LHCN-M2 (cell line): ENCODE measurements at regions not wholly inside any gene's neighbourhood (a gene's known extent, or its start where the extent isn't known, plus 50 kb on each side); places are given as distances from the start of the nearest gene placed in this dataset.
"Not testable (repeated sequence)": the region's sequence is repeated elsewhere in the genome, so short reads cannot be mapped to it uniquely, and the experiment has no call there.

ENCODE experiments used
- DNase-seq: peaks from one replicate; pipeline ENCODE4 v3.0.0-alpha.2; 2012; ENCODE audit warnings: low read depth

DNA sequence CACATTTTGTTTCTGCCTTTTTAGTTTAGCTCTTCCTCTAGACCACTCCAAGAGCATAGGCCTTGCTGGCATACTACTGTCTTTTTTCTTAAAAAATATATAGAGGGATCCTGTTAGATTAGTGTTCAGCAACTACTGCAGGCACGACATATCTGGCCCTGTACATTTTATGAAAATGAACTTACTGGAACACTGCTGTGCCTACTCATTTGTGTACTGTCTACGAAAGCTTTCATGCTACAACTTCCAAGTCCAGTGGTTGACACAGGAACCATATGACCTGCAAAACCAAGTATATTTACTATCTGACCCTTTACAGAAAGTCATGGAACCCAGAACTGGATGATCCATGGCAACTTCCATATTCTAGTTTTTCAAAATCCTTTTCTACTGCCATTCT lies 66.6 kb upstream of the SPTLC3 start:
- no peak for DNase-seq

DNA sequence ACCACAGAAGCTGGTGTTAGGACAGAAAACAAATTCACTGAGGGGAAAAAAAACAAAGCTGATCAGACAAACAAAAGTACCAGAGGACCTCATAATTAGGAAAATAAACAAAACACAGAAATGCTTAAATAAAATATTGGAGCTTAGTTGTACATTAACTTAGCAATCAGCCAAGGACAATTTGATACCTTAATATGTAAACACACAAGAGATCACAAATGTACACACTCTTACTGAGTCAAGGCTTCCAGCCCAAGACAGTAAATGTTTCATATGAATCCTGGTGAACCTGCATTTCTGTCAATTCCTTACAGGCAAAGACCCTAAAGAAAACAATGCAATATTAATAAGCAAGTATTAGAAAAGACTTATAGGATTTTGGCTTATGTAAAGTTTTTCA lies 62.0 kb upstream of the SPTLC3 start:
- no peak for DNase-seq

DNA sequence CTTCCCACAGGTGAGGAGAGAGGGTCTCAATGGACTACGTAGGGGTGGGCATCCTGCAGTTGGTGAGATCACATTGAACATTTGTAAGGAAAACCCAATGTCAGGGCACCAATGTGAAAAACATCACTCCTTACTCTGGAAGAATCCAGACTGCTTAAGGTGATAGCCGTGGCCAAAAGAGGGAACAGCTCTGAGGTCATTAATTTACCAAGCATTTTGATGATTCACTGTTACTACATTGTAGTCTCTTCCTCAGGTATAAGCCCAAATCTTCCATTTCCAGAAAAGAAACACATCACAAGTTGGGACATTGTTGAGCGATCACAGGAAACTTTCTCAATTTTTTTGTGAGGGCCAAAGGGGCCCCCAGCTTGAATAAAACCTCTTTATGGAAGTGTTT lies 61.1 kb upstream of the SPTLC3 start:
- no peak for DNase-seq

DNA sequence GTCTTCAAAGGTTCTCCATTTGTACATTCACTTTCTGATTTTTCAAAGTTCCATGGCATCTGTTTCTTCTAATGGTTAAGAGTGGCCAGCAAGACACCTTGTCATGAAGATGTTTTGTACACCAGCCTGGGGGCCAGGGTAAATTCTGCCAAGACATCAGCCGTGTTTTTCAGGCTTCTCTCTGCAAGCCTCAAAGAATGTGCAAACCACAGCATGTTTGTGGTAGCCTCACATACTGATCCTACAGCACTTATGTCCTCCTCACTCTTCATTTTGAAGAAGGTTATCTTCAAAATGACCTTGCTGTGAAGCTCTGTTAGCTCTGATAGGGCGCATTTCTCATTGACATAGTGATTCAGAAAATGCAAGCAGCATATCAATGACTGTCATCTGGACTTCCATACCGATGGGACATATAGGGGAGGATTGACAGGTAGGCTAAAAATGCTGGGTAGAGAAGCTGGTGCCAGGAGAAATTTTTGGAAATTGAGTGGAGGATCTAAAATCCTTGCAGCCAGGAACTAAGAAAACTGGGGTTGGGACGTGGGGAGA lies 59.3 kb upstream of the SPTLC3 start:
- no peak for DNase-seq

DNA sequence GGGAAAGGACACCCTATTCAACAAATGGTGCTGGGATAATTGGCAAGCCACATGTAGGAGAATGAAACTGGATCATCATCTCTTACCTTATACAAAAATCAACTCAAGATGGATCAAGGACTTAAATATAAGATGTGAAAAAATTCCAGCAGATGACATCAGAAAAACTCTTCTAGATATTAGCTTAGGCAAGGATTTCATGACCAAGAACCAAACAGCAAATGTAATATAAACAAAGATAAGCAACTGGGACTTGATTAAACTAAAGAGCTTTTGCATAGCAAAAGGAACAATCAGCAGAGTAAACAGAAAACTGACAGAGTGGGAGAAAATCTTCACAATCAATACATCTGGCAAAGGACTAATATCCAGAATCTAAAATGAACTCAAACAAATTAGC lies 54.5 kb upstream of the SPTLC3 start:
- not testable (repeated sequence) for DNase-seq

DNA sequence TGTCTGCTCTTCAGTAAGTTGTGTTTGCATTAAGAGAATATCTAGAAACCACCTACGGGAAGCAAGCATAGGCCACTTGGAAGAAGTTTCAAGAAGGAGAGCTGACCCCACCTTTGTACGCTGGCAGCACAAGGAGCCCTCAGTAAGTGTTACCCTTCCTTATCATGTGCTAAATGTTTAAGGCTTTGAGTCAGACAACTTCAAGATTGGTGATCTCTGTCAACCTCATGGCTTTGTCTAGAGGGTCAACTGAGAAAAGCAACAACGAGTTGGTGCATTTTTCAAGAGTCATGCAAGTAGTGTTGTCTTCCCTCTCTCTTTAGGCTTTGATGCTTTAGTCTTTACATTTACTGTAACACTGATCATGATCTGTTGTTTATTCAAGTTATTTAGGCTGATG lies 53.2 kb upstream of the SPTLC3 start:
- no peak for DNase-seq

DNA sequence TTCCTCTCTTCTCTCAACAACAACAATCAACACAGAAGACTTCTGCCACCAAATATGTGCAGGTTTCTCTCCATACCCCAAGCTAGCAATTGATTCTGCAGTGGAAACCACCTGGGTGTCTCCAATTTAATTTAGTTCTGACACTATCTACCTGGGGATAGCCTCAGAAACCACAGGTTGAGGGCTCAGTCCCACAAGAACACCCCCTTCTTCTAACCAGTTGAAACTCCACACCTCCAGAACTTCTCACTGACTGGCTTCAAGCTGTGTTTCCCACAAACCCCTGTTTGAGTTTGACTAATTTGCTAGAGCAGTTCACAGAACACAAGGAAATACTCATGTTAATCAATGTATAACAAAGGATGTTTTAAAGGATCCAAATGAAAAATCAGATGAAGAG lies 52.5 kb upstream of the SPTLC3 start:
- no peak for DNase-seq

DNA sequence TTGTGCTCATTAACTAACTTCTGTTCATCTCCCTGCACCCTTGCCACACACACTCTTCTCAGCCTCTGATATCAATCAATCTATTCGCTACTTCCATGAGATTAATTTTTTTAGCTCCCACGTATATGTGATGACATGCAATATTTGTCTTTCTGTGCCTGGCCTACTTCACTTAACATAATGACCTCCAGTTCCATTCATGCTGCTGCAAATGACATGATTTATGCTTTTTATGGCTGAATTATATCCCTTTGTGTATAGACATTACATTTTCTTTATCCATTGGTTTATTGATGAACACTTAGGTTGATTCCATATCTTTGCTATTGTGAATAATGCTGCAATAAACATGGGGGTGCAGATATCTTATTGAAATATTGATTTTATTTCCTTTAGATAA lies 50.8 kb upstream of the SPTLC3 start:
- no peak for DNase-seq
